Activated naive CD8-positive, alpha-beta T cell treated with anti-CD3 and anti-CD28 coated beads for 36 hours (primary cell): ENCODE measurements at regions not wholly inside any gene's neighbourhood (a gene's known extent, or its start where the extent isn't known, plus 50 kb on each side); places are given as distances from the start of the nearest gene placed in this dataset.
"Not testable (repeated sequence)": the region's sequence is repeated elsewhere in the genome, so short reads cannot be mapped to it uniquely, and the experiment has no call there.

Experiments
- DNase-seq: peaks from one replicate; pipeline ENCODE4 v3.0.0; 2021
- H3K27ac Mint-ChIP-seq: one replicate; pipeline ENCODE4 v1.8.0; 2022; ENCODE audit warnings: mild to moderate bottlenecking, moderate library complexity, mixed read lengths
- H3K27me3 Mint-ChIP-seq: one replicate; pipeline ENCODE4 v1.8.0; 2022; ENCODE audit warnings: mild to moderate bottlenecking, mixed read lengths
- H3K36me3 Mint-ChIP-seq: one replicate; pipeline ENCODE4 v1.8.0; 2021; ENCODE audit warnings: mild to moderate bottlenecking, mixed read lengths
- H3K4me1 Mint-ChIP-seq: one replicate; pipeline ENCODE4 v1.8.0; 2021; ENCODE audit warnings: mixed read lengths
- H3K4me3 Mint-ChIP-seq: one replicate; pipeline ENCODE4 v1.8.0; 2022; ENCODE audit warnings: mild to moderate bottlenecking, moderate library complexity, mixed read lengths
- H3K9me3 Mint-ChIP-seq: one replicate; pipeline ENCODE4 v1.8.0; 2022; ENCODE audit warnings: mixed read lengths

GRCh38 chr7:32775809-32776208 lies 115.8 kb downstream of the KBTBD2 start:
- not testable (repeated sequence) for H3K36me3 Mint-ChIP-seq, H3K27ac Mint-ChIP-seq, H3K27me3 Mint-ChIP-seq, H3K4me3 Mint-ChIP-seq, H3K4me1 Mint-ChIP-seq, DNase-seq, H3K9me3 Mint-ChIP-seq

GRCh38 chr7:32774541-32774951 lies 117.0 kb downstream of the KBTBD2 start:
- H3K4me3 Mint-ChIP-seq: no peak overlapping the region
- no peaks in the 10 kb centered on the region for H3K9me3 Mint-ChIP-seq
- H3K27ac Mint-ChIP-seq: no peak overlapping the region
- H3K4me1 Mint-ChIP-seq: no peaks in the 10 kb centered on the region
- DNase-seq: no peak
- peaks cover 8% of the 10 kb centered on the region for H3K27me3 Mint-ChIP-seq
- H3K36me3 Mint-ChIP-seq: no peaks in the 10 kb centered on the region

- not testable (repeated sequence) for DNase-seq, H3K4me1 Mint-ChIP-seq, H3K4me3 Mint-ChIP-seq, H3K36me3 Mint-ChIP-seq, H3K9me3 Mint-ChIP-seq, H3K27ac Mint-ChIP-seq
- peaks cover 20% of the 10 kb centered on the region for H3K27me3 Mint-ChIP-seq
Observed at GRCh38 chr7:32768866-32769510, 122.6 kb downstream of the KBTBD2 start.

GRCh38 chr7:32768338-32768737 lies 123.2 kb downstream of the KBTBD2 start:
- not testable (repeated sequence) for H3K27ac Mint-ChIP-seq, DNase-seq, H3K36me3 Mint-ChIP-seq, H3K4me1 Mint-ChIP-seq, H3K9me3 Mint-ChIP-seq, H3K4me3 Mint-ChIP-seq
- peaks cover 27% of the 10 kb centered on the region for H3K27me3 Mint-ChIP-seq

- not testable (repeated sequence) for H3K9me3 Mint-ChIP-seq, H3K27ac Mint-ChIP-seq, H3K4me3 Mint-ChIP-seq, DNase-seq, H3K4me1 Mint-ChIP-seq, H3K36me3 Mint-ChIP-seq
- peaks cover 49% of the 10 kb centered on the region for H3K27me3 Mint-ChIP-seq
Observed at GRCh38 chr7:32765649-32766251, 125.8 kb downstream of the KBTBD2 start.

GRCh38 chr7:32765185-32765584 lies 126.4 kb downstream of the KBTBD2 start:
- Mint-ChIP-seq H3K27me3 (peaks cover 51% of the 10 kb centered on the region), H3K27ac (no peak overlapping the region), H3K9me3 (peaks cover 4% of the 10 kb centered on the region), H3K36me3 (no peaks in the 10 kb centered on the region), H3K4me3 (no peak overlapping the region), H3K4me1 (peaks cover 9% of the 10 kb centered on the region)
- no peak for DNase-seq

- H3K9me3 Mint-ChIP-seq: no peaks in the 10 kb centered on the region
- peak overlapping the region; percentile 38 for H3K4me3 Mint-ChIP-seq
- no peaks in the 10 kb centered on the region for H3K36me3 Mint-ChIP-seq
- H3K27me3 Mint-ChIP-seq: peaks cover 64% of the 10 kb centered on the region
- DNase-seq: no peak
- H3K27ac Mint-ChIP-seq: no peak overlapping the region
- peaks cover 9% of the 10 kb centered on the region for H3K4me1 Mint-ChIP-seq
Observed at GRCh38 chr7:32762925-32763293, 128.7 kb downstream of the KBTBD2 start.

GRCh38 chr7:32762206-32762924 lies 129.2 kb downstream of the KBTBD2 start:
- H3K27ac Mint-ChIP-seq, H3K4me1 Mint-ChIP-seq, H3K9me3 Mint-ChIP-seq, H3K36me3 Mint-ChIP-seq: not testable (repeated sequence)
- H3K27me3 Mint-ChIP-seq: peaks cover 61% of the 10 kb centered on the region
- peak; percentile 2 for DNase-seq
- peak overlapping the region; percentile 38 for H3K4me3 Mint-ChIP-seq

GRCh38 chr7:32761451-32762205 lies 129.9 kb downstream of the KBTBD2 start:
- no peak for DNase-seq
- Mint-ChIP-seq H3K9me3 (no peaks in the 10 kb centered on the region), H3K27ac (no peak overlapping the region), H3K4me3 (peak overlapping the region; percentile 30), H3K4me1 (peaks cover 9% of the 10 kb centered on the region), H3K27me3 (peaks cover 61% of the 10 kb centered on the region), H3K36me3 (no peaks in the 10 kb centered on the region)

- not testable (repeated sequence) for H3K4me1 Mint-ChIP-seq, DNase-seq, H3K9me3 Mint-ChIP-seq, H3K4me3 Mint-ChIP-seq, H3K27ac Mint-ChIP-seq, H3K36me3 Mint-ChIP-seq
- H3K27me3 Mint-ChIP-seq: peaks cover 61% of the 10 kb centered on the region
Observed at GRCh38 chr7:32760755-32761154, 130.8 kb downstream of the KBTBD2 start.

GRCh38 chr7:32759859-32760258 lies 131.7 kb downstream of the KBTBD2 start:
- not testable (repeated sequence) for H3K9me3 Mint-ChIP-seq, H3K36me3 Mint-ChIP-seq, H3K4me3 Mint-ChIP-seq, H3K4me1 Mint-ChIP-seq, DNase-seq, H3K27ac Mint-ChIP-seq
- H3K27me3 Mint-ChIP-seq: peaks cover 55% of the 10 kb centered on the region

GRCh38 chr7:32753872-32754271 lies 137.7 kb downstream of the KBTBD2 start:
- not testable (repeated sequence) for H3K4me3 Mint-ChIP-seq, DNase-seq, H3K9me3 Mint-ChIP-seq, H3K36me3 Mint-ChIP-seq, H3K27ac Mint-ChIP-seq, H3K27me3 Mint-ChIP-seq, H3K4me1 Mint-ChIP-seq

- H3K4me1 Mint-ChIP-seq, H3K36me3 Mint-ChIP-seq, H3K27ac Mint-ChIP-seq, H3K27me3 Mint-ChIP-seq, DNase-seq, H3K4me3 Mint-ChIP-seq, H3K9me3 Mint-ChIP-seq: not testable (repeated sequence)
Observed at GRCh38 chr7:32748337-32748736, 143.2 kb downstream of the KBTBD2 start.

- H3K27ac Mint-ChIP-seq, H3K4me3 Mint-ChIP-seq, H3K36me3 Mint-ChIP-seq, H3K27me3 Mint-ChIP-seq, DNase-seq, H3K9me3 Mint-ChIP-seq, H3K4me1 Mint-ChIP-seq: not testable (repeated sequence)
Observed at GRCh38 chr7:32747443-32748148, 144.0 kb downstream of the KBTBD2 start.
